HG03025 (cell line): ENCODE measurements at regions not wholly inside any gene's neighbourhood (a gene's known extent, or its start where the extent isn't known, plus 50 kb on each side); places are given as distances from the start of the nearest gene placed in this dataset.
"Not testable (repeated sequence)": the region's sequence is repeated elsewhere in the genome, so short reads cannot be mapped to it uniquely, and the experiment has no call there.

Experiments used
- ATAC-seq: cut with Tn5 transposase; IDR thresholded peaks from one replicate; pipeline ENCODE4 v1.9.1; 2021; ENCODE audit warnings: mild to moderate bottlenecking, moderate library complexity; ENCODE audit not compliant: unreplicated experiment, low FRiP score

DNA sequence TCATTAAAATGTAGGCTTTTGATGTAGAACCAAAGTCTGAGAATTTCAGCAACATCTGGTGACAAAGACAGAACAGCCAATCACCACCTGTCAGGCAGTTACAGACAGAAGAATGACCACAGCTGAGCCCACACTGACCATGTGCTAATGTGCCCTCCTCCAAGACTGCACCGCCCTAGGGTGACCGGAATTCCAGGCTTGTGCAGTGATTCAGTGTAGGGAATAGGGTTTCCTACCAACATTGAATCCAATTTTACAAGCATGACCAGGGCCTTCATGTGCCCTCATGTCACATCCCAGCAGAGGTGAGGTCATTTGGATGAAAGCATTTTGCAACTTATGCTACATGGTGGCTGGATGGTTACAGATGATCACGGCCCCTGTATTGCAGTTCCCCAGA lies 412.5 kb downstream of the SOX2 start:
- ATAC-seq = no peak

DNA sequence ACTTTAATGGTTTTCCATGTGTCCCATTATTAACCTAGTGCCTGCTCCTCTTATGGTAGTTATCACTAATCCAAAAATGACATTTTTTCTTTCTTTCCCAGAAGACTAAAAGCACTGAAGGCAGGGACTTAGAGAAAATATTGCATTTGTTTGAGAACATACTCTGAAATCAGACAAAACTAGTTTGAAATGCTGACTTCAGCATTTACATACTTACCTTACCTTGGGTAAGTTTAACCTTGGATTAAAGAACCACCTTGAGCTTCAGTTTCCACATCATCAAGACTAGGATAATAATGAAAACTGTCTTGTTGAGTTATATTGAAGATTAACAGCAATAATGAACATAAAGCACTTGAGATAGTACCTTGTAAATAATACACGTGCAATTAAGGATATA lies 413.0 kb downstream of the SOX2 start:
- ATAC-seq = no peak

DNA sequence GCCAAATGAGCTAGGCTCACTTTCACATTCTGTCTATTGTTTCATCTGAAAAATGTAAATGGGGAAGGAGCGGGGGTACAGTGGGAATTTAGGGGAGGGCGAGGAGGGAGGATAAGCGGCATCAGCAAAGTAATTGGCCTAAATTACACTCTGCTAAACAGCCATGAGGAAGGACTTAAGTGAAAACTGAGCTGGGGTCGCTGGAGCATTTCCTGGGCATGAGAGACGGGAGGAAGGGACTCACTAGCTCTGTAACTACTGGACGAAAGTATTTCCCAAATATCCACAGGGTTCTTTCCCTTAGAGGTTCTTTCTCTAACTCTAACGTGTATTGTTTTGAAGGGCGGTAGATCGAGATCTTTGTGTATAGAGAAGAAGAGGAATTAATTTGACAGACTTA lies 418.0 kb downstream of the SOX2 start:
- ATAC-seq = no peak

GRCh38 chr3:182133752-182134151 lies 422.0 kb downstream of the SOX2 start:
- no peak for ATAC-seq

- ATAC-seq = no peak
These were observed 423.3 kb downstream of the SOX2 start for GRCh38 chr3:182135056-182135455.

DNA sequence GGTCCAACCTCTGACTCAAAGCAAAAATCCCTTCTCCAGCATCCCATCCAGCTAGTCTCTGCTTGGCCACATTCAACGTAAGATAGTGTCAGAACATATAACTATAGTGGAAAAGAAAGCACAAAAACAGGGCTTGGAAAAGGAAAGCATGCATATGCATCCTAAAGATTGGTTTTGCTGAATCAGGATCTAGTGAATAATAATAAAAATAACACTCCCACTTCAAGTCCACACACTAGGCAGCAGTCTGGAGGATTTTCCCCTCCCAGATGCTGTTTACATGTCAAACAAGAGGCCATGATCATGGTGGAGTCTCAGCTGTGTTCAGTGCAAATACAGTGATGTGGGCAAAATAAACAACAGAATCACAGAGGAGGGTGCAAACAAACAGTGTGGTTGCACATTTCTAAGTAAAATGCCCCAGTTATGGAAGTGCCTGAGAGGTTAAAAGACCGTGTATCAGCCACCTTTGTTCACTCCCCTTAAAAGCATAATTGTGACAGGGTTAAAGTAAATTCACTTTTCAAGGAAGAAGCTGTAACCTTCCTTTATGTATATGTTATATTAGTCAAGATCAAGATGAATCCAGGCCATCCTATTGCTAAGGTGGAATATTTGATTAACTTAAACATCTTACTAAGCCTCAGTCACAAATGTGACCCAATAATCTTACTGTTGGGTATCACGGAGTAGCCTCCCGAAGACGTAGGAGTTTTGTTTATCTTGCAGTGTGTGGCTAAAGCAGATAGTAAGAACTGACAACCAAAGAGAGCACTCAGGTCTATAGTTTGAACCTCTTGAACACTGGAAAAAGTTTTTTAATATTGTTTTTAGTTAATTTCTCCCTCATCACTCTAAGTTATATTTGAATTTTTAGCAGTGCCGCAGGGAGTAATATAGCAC lies 424.5 kb downstream of the SOX2 start:
- ATAC-seq = no peak

- no peak for ATAC-seq
These were observed 426.7 kb downstream of the SOX2 start for GRCh38 chr3:182138393-182138792.

DNA sequence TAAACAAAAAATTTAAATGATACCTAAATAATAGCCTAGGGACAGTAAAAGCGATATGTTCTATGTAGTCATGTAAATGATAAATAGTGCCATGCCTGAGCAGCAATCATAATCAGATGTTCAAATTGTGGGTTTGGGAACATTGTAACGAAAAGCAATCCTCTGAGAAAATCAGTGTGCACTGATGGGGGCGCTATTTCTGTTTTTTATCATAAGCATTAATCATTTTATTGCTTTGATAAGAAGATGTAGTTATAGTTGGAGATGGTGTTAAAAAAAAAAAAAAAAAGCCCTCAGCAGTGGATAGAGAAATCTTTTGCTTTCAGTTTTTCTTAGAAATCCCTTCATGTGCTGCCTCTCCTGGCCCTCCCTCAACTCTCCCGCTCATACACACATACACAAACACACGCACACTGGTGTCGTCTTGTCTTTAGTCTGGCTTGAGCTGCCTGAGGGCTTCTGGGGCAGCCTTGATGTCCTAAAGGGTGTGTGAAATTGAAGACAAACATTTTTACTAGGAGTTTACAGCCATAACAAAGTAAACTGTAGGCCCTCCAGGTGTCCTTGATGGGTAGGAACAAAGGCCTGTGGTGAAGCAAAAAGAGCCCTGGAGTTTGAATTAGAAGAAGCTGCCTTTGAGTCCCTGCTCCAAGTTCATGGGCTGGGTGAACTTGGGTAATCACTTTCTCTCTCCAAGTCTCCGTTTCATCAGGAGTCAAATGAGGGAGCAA lies 428.1 kb downstream of the SOX2 start:
- no peak for ATAC-seq

DNA sequence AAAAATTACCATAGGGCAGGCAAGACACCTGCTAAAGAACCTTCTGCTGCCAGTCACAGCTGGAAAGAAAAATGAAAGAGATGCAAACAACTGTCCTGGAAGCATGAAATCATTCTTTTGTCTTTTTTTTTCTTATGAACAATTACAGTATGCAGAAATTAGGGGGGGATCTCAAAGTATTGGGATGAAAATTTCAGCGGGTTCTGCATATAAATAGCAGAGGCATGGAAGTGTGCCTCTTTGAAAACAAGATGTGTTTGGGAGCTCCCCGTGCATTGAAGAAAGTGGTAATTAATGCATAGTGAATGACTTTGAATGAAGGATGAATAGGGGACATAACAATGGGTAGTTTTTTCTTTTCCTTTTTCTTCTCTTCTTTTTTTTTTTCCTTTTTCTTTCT lies 431.2 kb downstream of the SOX2 start:
- no peak for ATAC-seq

DNA sequence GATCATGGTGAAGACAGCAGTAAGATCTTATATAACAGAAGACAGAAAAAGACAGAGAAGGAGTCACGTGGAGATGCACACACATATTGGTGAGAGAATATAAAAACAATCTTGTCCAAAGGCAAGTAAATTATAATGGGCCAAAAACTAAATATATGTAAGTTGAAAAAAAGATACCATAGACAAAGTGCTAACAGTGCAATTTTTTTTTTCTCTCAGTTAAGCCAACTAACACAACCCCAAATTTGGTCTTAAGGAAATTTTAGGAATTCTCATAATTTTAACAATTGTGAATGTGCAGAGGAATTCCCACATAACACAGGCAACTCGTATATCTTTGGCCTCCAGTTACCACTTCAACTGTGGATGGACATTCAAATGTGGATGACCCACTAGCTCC lies 432.2 kb downstream of the SOX2 start:
- no peak for ATAC-seq

DNA sequence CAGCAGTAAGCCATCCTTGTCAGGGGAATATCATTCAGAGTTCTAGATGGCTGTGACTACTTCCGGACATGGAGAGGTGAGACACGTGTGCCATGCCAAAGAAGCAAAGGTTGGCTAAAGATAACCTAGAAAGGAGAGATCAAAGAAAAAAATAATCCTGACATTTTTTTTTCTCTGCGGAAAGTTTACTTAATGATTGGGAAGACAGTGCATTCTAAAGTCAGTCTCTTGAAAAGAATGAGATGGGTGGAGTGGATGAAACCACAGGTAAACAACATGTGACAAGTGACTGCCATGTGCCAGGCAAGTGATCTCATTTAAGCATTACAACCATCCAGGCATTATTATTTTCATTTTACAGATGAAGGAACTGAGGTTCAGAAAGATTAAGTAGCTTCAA lies 436.6 kb downstream of the SOX2 start:
- no peak for ATAC-seq

- ATAC-seq = no peak
These were observed 437.9 kb downstream of the SOX2 start for GRCh38 chr3:182149594-182149993.

DNA sequence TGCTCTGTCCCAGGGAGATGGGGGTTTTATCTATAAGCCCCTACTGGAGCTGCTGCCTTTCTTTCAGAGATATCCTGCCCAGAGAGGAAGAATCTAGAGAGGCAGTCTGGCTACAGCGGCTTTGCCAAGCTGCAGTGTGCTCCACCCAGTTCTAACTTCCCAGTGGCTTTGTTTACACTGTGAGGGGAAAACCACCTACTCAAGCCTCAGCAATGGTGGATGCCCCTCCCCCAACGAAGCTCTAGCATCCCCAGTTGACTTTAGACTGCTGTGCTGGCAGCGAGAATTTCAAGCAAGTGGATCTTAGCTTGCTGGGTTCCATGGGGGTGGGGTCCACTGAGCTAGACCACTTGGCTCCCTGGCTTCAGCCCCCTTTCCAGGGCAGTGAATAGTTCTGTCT lies 444.6 kb downstream of the SOX2 start:
- ATAC-seq = not testable (repeated sequence)

- no peak for ATAC-seq
These were observed 453.5 kb downstream of the SOX2 start for GRCh38 chr3:182165234-182165633.

DNA sequence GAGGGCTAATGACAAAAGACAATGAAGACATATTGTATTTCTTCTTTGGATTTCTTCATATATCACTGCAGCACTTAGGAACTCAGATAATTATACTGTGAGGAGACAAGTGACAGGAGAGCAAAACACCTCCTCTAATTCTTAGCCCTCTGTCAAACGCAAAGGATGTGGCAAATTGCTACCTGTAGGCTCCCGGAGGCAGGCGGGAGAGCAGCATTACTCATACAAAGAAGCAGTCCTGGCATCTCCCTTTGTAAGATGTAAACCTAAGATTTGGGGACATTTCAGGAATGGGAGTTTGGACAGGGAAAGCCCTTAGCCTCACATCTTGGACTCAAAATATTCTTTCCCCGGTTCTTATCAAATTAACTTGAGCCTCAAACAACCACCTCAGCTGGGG lies 460.8 kb downstream of the SOX2 start:
- ATAC-seq = no peak

DNA sequence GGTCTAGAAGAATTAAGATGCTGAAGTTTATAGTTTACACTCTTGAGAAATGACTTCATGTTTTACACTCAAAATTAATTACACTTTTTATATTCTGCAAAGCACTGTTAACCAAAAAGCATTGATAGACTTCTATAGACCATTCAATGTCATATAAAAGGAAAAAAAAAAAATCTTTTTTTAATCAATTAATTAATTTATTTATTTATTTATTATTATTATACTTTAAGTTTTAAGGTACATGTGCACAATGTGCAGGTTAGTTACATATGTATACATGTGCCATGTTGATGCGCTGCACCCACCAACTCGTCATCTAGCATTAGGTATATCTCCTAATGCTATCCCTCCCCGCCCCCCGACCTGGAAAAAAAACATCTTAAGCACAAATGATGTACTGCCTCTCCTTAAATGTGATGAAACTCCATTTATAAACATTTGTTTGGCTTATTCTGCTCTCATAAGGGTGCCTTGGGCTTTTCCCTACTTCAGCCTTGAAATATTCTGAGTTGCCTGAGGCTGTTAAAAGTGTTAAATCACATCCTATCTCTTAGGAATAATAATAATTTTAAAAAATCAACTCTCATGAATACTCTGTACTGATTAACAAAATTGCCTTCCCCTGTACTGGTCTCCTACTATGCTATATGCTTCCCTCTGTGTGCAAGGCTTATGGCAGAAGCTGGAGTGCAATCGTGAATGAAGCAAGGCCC lies 466.9 kb downstream of the SOX2 start:
- ATAC-seq = no peak

GRCh38 chr3:182179631-182180030 lies 467.9 kb downstream of the SOX2 start:
- ATAC-seq = no peak

DNA sequence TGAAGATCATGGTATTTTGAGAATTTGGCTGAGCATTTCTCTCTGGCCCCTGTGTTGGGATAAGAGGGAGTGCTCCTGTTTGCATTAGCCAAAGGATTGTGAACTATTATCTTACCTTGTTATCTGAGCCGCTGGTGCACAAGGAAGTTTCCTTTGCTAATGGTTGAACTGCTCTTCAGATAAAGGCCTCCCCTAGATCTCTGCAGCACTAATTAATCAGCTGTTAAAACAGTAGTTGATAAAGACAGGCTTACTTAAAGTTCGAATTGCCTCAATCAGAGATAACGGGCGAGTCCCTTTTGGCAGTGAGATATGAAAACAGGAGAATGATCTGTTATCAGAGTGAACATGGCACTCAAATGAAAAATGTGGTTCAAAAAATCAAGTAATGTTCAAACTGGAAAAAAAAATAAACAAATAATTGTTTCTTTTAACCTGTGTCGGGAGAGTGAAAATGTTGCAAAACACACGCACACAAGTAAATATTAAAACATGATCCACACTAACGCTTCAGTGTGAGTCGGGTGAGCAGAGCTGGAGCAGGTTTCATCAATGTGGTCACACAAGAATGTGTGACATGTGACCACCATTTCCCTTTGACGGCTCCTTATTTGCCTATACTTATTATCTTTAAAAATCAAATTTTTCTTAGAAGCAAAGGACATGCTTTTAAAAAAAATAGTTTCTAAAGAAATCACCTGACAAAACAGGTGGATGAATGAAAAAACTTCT lies 469.1 kb downstream of the SOX2 start:
- ATAC-seq = no peak

- no peak for ATAC-seq
These were observed 470.8 kb downstream of the SOX2 start for GRCh38 chr3:182182531-182182968.

GRCh38 chr3:182183716-182184430 lies 472.1 kb downstream of the SOX2 start:
- ATAC-seq = no peak
